ENCODE measurements at regions not wholly inside any gene's neighbourhood (a gene's known extent, or its start where the extent isn't known, plus 50 kb on each side); places are given as distances from the start of the nearest gene placed in this dataset.
"Not testable (repeated sequence)": the region's sequence is repeated elsewhere in the genome, so short reads cannot be mapped to it uniquely, and the experiment has no call there.

DNA sequence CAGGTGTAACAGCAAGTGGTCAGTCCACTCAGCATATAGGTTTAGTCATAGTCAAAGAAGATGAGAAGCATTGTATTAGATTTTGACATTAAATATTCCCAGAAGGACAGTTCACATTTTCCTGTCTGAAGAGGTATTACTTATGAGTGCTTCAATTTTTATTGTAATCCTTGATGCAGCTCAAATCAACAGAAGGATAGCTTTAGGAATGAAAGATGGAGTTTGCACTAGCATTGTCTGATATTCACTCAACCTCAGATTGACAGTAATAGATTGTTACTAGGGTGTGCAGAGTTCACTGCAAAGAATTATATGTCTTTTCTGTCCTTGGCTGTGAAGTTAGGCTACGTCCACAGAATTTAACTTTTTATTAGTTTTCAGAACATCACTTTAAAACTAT, 764.3 kb upstream of the AADAT start:
- WGBS, 2 experiments (ENCODE audit: insufficient coverage in 2 of 2) = no CpG with 5 or more reads among the region's 1 CpG
- H3K27ac ChIP-seq (ENCODE audit: low read depth, low read length, severe bottlenecking) = no peak overlapping the region
- no peaks in the 10 kb centered on the region for H3K36me3 ChIP-seq (ENCODE audit: control insufficient read depth, insufficient read depth, low read length)
- no peaks in the 10 kb centered on the region for H3K4me1 ChIP-seq (ENCODE audit: control insufficient read depth, insufficient read depth, low read length, poor library complexity, severe bottlenecking)
- no peak overlapping the region for H3K4me3 ChIP-seq (ENCODE audit: extremely low read depth, insufficient read depth, low read length, poor library complexity, severe bottlenecking)
- no peaks in the 10 kb centered on the region for H3K9me3 ChIP-seq (ENCODE audit: control insufficient read depth, low read length)

DNA sequence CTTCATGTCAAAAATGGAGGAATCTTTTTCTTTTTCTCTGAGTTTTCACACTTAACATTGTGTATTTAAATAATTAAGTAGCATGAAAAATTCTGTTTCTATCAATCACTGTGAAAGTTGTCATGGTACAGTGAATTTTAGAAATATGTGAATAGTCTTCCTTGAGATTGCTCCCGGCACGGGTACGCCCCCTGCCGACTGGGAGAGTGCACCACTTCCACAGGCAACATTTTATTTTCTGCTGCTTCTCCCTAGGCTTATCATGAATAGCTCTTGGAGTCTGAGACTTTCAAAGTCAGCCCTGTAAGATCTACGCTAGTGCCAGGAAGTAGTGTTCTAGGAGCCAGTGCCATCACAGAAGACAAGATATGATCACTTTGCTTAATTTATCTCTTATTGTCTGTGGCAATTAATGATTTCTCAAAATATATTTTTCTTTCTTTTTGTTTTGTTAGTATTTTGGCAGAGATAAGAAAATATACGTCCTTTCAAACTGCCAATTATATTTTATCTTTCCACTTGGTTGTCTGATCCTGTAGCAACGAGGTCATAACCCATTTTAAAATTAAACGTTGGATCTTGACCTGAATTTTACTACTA, 763.8 kb upstream of the AADAT start:
- no peaks in the 10 kb centered on the region for H3K9me3 ChIP-seq (ENCODE audit: control insufficient read depth, low read length)
- H3K4me3 ChIP-seq (ENCODE audit: extremely low read depth, insufficient read depth, low read length, poor library complexity, severe bottlenecking) = no peak overlapping the region
- WGBS, 2 experiments (ENCODE audit: insufficient coverage in 2 of 2) = 80 to 82% methylated on average over 1 to 2 of the region's 8 CpGs
- no peaks in the 10 kb centered on the region for H3K4me1 ChIP-seq (ENCODE audit: control insufficient read depth, insufficient read depth, low read length, poor library complexity, severe bottlenecking)
- H3K27ac ChIP-seq (ENCODE audit: low read depth, low read length, severe bottlenecking) = no peak overlapping the region
- no peaks in the 10 kb centered on the region for H3K36me3 ChIP-seq (ENCODE audit: control insufficient read depth, insufficient read depth, low read length)

DNA sequence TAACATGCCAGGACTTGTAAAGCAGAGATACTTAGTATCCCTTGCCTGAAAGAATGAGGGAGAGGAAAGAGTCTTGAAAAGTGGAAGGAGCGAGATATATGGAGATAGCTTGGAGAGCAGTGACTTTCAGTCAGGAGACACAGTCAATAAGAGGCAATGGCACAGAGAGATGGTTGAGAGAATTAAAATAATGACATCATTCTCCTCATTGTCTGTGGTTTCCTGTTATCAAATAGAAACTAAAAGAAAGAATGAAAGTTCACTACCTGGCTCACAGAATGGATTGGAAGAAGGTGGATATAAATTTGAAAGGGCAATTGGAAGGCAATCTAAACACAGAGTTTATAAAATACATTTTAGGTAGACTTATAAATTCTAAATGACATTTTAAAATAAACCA, 760.2 kb upstream of the AADAT start:
- H3K27ac ChIP-seq (ENCODE audit: low read depth, low read length, severe bottlenecking) = no peak overlapping the region
- no peak overlapping the region for H3K4me3 ChIP-seq (ENCODE audit: extremely low read depth, insufficient read depth, low read length, poor library complexity, severe bottlenecking)
- H3K9me3 ChIP-seq (ENCODE audit: control insufficient read depth, low read length) = no peaks in the 10 kb centered on the region
- H3K4me1 ChIP-seq (ENCODE audit: control insufficient read depth, insufficient read depth, low read length, poor library complexity, severe bottlenecking) = no peaks in the 10 kb centered on the region
- no peaks in the 10 kb centered on the region for H3K36me3 ChIP-seq (ENCODE audit: control insufficient read depth, insufficient read depth, low read length)
- 88 to 100% methylated on average over 1 of the region's 1 CpG for WGBS, 2 experiments (ENCODE audit: insufficient coverage in 2 of 2)

DNA sequence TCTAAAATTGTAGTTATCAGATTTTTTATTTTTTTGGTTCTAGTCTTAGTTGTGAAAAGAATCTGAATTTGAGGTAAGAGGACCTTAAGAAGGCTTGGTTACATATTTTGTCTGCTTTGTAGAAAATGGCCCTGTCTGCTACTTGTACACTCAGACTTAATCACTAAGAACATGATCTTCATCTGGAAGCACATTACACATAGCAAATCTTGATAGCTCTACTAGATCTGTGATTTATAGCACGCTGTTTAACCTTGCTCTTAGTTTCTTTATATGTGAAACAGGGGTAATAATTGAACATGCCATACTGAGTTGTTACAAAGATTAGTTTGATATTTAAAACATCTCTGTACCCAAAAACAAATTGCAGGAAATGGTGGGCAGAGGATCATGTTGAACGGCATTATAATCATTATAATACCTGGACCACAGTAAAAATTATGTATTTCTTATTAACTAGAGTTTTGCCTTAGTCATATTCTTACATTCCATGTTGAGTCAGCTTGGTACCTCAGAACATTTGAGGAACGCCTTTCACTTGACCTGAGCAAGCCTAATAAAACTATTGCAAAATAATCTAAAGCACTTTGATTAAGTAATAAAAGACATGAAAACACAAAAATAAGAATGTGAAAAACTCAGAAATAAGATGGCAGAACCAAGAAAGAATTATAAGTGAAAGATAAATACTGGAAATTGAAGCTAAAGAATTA, 738.0 kb upstream of the AADAT start:
- no CpG with 5 or more reads among the region's 3 CpGs for WGBS, 2 experiments (ENCODE audit: insufficient coverage in 2 of 2)
- Histone ChIP-seq H3K36me3 (ENCODE audit: control insufficient read depth, insufficient read depth, low read length) (no peaks in the 10 kb centered on the region), H3K27ac (ENCODE audit: low read depth, low read length, severe bottlenecking) (no peak overlapping the region), H3K9me3 (ENCODE audit: control insufficient read depth, low read length) (no peaks in the 10 kb centered on the region), H3K4me3 (ENCODE audit: extremely low read depth, insufficient read depth, low read length, poor library complexity, severe bottlenecking) (no peak overlapping the region), H3K4me1 (ENCODE audit: control insufficient read depth, insufficient read depth, low read length, poor library complexity, severe bottlenecking) (no peaks in the 10 kb centered on the region)

DNA sequence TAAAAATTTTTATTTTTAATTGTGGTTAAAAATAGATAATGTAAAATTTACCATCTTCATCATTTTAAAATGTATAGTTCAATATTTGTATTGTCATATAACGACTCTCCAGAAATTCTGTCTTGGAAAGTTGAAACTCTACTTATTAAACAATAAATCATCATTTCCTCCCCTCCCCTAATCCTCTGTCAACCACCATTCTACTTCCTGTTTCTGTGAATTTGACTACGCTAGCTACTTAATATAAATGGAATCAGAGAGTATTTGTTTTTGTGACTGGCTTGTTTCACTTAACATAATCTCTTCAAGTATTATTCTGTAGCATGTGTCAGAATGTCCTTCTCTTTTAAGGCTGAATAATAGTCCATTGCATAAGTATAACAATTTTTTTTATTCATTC, 729.0 kb upstream of the AADAT start:
- no peaks in the 10 kb centered on the region for H3K36me3 ChIP-seq (ENCODE audit: control insufficient read depth, insufficient read depth, low read length)
- H3K9me3 ChIP-seq (ENCODE audit: control insufficient read depth, low read length) = peaks cover 10% of the 10 kb centered on the region
- H3K4me1 ChIP-seq (ENCODE audit: control insufficient read depth, insufficient read depth, low read length, poor library complexity, severe bottlenecking) = no peaks in the 10 kb centered on the region
- no peak overlapping the region for H3K4me3 ChIP-seq (ENCODE audit: extremely low read depth, insufficient read depth, low read length, poor library complexity, severe bottlenecking)
- WGBS, 2 experiments (ENCODE audit: insufficient coverage in 2 of 2) = no CpG with 5 or more reads among the region's 2 CpGs
- H3K27ac ChIP-seq (ENCODE audit: low read depth, low read length, severe bottlenecking) = no peak overlapping the region

DNA sequence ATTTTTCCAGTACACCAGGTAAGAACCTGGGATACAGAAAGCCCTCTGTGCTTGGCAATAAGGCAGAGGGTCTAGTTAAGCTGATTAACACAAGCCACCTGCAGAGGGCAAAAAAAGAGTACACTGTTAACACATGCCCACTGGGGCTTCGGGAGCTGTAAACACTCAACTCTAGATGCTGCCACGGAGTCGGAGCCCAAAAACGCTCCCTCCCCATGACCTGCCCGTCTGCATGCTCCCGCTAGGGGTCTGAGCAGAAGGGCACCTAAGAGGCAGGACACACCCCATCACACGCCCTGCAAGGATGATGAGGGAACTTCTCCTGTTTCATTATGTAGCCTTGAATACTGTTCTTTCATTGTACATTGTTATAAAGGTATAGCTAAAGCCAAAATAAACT, 715.6 kb upstream of the AADAT start:
- Histone ChIP-seq H3K27ac (ENCODE audit: low read depth, low read length, severe bottlenecking) (no peak overlapping the region), H3K9me3 (ENCODE audit: control insufficient read depth, low read length) (no peaks in the 10 kb centered on the region), H3K36me3 (ENCODE audit: control insufficient read depth, insufficient read depth, low read length) (no peaks in the 10 kb centered on the region), H3K4me3 (ENCODE audit: extremely low read depth, insufficient read depth, low read length, poor library complexity, severe bottlenecking) (no peak overlapping the region), H3K4me1 (ENCODE audit: control insufficient read depth, insufficient read depth, low read length, poor library complexity, severe bottlenecking) (no peaks in the 10 kb centered on the region)
- WGBS, 2 experiments (ENCODE audit: insufficient coverage in 2 of 2) = 85 to 90% methylated on average over 5 to 6 of the region's 7 CpGs

DNA sequence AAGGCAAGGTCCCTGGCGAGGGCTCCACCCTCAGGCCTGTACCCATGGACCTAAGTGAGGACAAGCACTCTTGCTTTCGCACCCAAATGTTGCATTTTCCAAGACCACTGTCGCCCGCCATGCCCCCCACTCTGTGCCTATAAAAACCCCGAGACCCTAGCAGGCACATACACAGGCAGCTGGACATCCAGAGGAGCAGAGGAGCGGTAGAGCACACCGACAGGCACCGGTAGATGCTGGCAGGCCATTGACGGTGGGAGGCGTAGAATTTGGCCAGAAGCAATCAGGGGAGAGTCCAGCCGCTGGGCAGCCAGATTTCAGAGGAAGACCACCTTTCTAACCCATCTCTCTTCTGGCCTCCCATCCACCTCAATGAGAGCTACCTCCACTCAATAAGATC, 715.2 kb upstream of the AADAT start:
- no peak overlapping the region for H3K27ac ChIP-seq (ENCODE audit: low read depth, low read length, severe bottlenecking)
- no peaks in the 10 kb centered on the region for H3K4me1 ChIP-seq (ENCODE audit: control insufficient read depth, insufficient read depth, low read length, poor library complexity, severe bottlenecking)
- no peak overlapping the region for H3K4me3 ChIP-seq (ENCODE audit: extremely low read depth, insufficient read depth, low read length, poor library complexity, severe bottlenecking)
- 86 to 89% methylated on average over 5 to 6 of the region's 11 CpGs for WGBS, 2 experiments (ENCODE audit: insufficient coverage in 2 of 2)
- no peaks in the 10 kb centered on the region for H3K36me3 ChIP-seq (ENCODE audit: control insufficient read depth, insufficient read depth, low read length)
- no peaks in the 10 kb centered on the region for H3K9me3 ChIP-seq (ENCODE audit: control insufficient read depth, low read length)

DNA sequence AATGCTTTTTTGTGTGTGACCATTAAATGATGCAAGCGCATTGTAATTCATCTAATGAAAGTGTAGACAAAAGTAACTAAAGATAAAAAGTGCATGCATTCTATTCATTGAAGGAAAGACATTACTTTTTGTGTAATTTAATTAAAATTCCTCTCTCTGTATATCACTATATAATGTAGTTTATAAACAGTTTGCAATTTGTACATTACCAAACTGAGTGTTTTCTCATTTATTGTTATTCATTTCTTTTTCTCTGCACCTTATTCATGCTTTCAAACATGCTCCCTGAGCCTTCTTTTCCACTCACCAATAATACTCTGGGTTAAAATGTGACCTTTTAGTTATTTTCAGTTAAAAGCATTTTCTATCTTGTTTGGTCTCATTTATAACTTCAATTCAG, 713.7 kb upstream of the AADAT start:
- Histone ChIP-seq H3K9me3 (ENCODE audit: control insufficient read depth, low read length) (no peaks in the 10 kb centered on the region), H3K36me3 (ENCODE audit: control insufficient read depth, insufficient read depth, low read length) (no peaks in the 10 kb centered on the region), H3K27ac (ENCODE audit: low read depth, low read length, severe bottlenecking) (no peak overlapping the region), H3K4me3 (ENCODE audit: extremely low read depth, insufficient read depth, low read length, poor library complexity, severe bottlenecking) (no peak overlapping the region), H3K4me1 (ENCODE audit: control insufficient read depth, insufficient read depth, low read length, poor library complexity, severe bottlenecking) (no peaks in the 10 kb centered on the region)
- WGBS, 2 experiments (ENCODE audit: insufficient coverage in 2 of 2) = no CpG with 5 or more reads among the region's 1 CpG

DNA sequence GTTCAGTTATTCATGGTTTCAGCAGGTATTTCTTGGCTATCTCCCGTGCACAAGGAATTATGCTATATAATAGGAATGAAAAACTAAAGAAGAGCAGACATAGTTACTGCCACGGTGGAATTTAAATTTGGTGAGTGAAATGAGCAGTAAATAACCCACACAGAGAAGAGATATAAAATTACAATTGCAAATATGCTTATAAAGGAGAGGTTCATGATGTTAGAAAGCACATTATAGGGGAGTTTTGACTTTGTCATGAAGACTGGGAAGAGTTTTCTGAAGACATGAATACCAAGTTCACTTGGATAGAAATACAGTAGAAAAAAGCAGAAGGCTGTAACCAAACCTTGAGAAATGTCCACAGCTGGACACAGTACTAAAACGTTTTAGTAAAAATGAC, 712.0 kb upstream of the AADAT start:
- WGBS, 2 experiments (ENCODE audit: insufficient coverage in 2 of 2) = no CpG with 5 or more reads among the region's 3 CpGs
- Histone ChIP-seq H3K4me1 (ENCODE audit: control insufficient read depth, insufficient read depth, low read length, poor library complexity, severe bottlenecking) (no peaks in the 10 kb centered on the region), H3K27ac (ENCODE audit: low read depth, low read length, severe bottlenecking) (no peak overlapping the region), H3K4me3 (ENCODE audit: extremely low read depth, insufficient read depth, low read length, poor library complexity, severe bottlenecking) (no peak overlapping the region), H3K9me3 (ENCODE audit: control insufficient read depth, low read length) (no peaks in the 10 kb centered on the region), H3K36me3 (ENCODE audit: control insufficient read depth, insufficient read depth, low read length) (no peaks in the 10 kb centered on the region)

DNA sequence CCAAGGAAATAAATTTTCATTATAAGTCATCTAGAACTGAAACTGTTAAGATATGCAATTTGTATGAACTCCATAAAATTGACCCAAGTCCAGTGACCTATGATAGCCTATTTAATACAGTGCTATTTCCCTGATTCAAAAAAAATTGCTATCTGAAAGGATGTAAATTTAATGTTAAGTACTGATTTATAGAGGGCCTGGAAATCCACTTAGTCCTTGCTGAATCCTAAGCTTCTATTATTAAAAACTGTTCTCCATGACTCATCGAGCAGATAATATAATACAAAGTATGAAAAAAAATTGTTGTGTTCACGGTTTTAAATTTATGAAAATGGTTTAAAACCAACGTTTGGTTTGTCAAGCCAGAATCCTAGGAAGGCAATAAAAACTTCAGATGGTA, 704.8 kb upstream of the AADAT start:
- H3K9me3 ChIP-seq (ENCODE audit: control insufficient read depth, low read length) = no peaks in the 10 kb centered on the region
- no peaks in the 10 kb centered on the region for H3K36me3 ChIP-seq (ENCODE audit: control insufficient read depth, insufficient read depth, low read length)
- 84% methylated on average over 2 of the region's 3 CpGs; no CpG with 5 or more reads in 1 of the 2 experiments for WGBS, 2 experiments (ENCODE audit: insufficient coverage in 2 of 2)
- H3K4me3 ChIP-seq (ENCODE audit: extremely low read depth, insufficient read depth, low read length, poor library complexity, severe bottlenecking) = no peak overlapping the region
- no peak overlapping the region for H3K27ac ChIP-seq (ENCODE audit: low read depth, low read length, severe bottlenecking)
- no peaks in the 10 kb centered on the region for H3K4me1 ChIP-seq (ENCODE audit: control insufficient read depth, insufficient read depth, low read length, poor library complexity, severe bottlenecking)

DNA sequence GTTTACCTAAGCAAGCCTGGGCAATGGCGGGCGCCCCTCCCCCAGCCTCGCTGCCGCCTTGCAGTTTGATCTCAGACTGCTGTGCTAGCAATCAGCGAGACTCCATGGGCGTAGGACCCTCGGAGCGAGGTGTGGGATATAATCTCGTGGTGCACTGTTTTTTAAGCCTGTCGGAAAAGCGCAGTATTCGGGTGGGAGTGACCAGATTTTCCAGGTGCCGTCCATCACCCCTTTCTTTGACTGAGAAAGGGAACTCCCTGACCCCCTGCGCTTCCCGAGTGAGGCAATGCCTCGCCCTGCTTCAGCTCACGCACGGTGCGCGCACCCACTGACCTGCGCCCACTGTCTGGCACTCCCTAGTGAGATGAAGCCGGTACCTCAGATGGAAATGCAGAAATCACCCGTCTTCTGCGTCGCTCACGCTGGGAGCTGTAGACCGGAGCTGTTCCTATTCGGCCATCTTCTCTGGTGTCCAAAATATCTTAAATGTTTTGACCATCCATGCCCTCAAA, 698.8 kb upstream of the AADAT start:
- not testable (repeated sequence) for H3K4me1 ChIP-seq (ENCODE audit: control insufficient read depth, insufficient read depth, low read length, poor library complexity, severe bottlenecking); H3K4me3 ChIP-seq (ENCODE audit: extremely low read depth, insufficient read depth, low read length, poor library complexity, severe bottlenecking); H3K27ac ChIP-seq (ENCODE audit: low read depth, low read length, severe bottlenecking); H3K36me3 ChIP-seq (ENCODE audit: control insufficient read depth, insufficient read depth, low read length); H3K9me3 ChIP-seq (ENCODE audit: control insufficient read depth, low read length)
- 74 to 82% methylated on average over 15 to 16 of the region's 28 CpGs for WGBS, 2 experiments (ENCODE audit: insufficient coverage in 2 of 2)

All from mesodermal cell (in vitro differentiated cells).